BJ (cell line): ENCODE measurements at regions not wholly inside any gene's neighbourhood (a gene's known extent, or its start where the extent isn't known, plus 50 kb on each side); places are given as distances from the start of the nearest gene placed in this dataset.

ENCODE experiments used
- CTCF ChIA-PET: fragments of 350-600 bp; formaldehyde crosslinking; extraction: SDS; loops from one replicate; lab custom pipeline; 2021; ENCODE audit warnings: antibody characterized with exemption, inconsistent platforms; lab: Yijun Ruan, JAX
- POLR2A ChIA-PET: fragments of 300-600 bp; sonication (Branson Sonifier 250); formaldehyde crosslinking; extraction: SDS; loops from one replicate; lab custom pipeline; 2021; ENCODE audit warnings: antibody characterized with exemption; lab: Charles Lee
- DNase-seq: peaks from one replicate; pipeline ENCODE4 v3.0.0-alpha.2; 2011; ENCODE audit warnings: low read depth
- H3K27me3 ChIP-seq: 2 replicates; pipeline ENCODE4 v1.6.0; 2011; ENCODE audit warnings: low read length; ENCODE audit not compliant: control insufficient read depth, insufficient read depth
- H3K36me3 ChIP-seq: 2 replicates; pipeline ENCODE4 v1.5.1; 2011; ENCODE audit warnings: low read length; ENCODE audit not compliant: control insufficient read depth, insufficient read depth
- H3K4me3 ChIP-seq: 2 replicates; pipeline ENCODE4 v1.5.1; 2011; ENCODE audit warnings: low read depth, mild to moderate bottlenecking, control low read depth, low read length
- TF ChIP-seq, protein P1 (sequence below): IDR thresholded peaks from 2 replicates; pipeline ENCODE4 v1.5.1; 2011; ENCODE audit warnings: low read depth, mild to moderate bottlenecking, control low read depth, inconsistent platforms, low read length, moderate library complexity; ENCODE audit not compliant: insufficient read depth

- TF ChIP-seq, protein P1, sequence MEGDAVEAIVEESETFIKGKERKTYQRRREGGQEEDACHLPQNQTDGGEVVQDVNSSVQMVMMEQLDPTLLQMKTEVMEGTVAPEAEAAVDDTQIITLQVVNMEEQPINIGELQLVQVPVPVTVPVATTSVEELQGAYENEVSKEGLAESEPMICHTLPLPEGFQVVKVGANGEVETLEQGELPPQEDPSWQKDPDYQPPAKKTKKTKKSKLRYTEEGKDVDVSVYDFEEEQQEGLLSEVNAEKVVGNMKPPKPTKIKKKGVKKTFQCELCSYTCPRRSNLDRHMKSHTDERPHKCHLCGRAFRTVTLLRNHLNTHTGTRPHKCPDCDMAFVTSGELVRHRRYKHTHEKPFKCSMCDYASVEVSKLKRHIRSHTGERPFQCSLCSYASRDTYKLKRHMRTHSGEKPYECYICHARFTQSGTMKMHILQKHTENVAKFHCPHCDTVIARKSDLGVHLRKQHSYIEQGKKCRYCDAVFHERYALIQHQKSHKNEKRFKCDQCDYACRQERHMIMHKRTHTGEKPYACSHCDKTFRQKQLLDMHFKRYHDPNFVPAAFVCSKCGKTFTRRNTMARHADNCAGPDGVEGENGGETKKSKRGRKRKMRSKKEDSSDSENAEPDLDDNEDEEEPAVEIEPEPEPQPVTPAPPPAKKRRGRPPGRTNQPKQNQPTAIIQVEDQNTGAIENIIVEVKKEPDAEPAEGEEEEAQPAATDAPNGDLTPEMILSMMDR: no peak
- POLR2A ChIA-PET: no interaction called here
- H3K27me3 ChIP-seq: no peaks in the 10 kb centered on the region
- DNase-seq: no peak
- CTCF ChIA-PET: no interaction called here
- H3K36me3 ChIP-seq: no peaks in the 10 kb centered on the region
- H3K4me3 ChIP-seq: no peak overlapping the region
Observed at GRCh38 chr21:18899261-18899660, 495.7 kb upstream of the TMPRSS15 start.

DNA sequence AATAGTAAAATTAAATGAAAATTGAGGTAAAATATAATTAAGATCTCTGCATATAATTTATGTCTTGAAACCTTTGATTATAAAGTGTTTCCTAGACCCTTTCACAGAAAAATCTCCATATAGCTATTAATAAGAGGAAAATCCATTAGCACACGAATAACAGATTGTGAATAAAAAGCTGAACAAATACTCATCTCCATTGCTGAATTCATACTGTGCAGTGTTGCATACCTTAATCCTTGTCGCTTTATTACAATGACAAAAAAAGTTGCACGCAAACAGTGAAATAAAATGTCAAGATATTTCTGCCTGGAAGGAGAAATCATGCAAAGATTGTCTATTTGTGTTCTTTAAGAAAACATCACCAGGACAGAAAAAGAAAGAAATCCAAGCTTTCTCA lies 499.1 kb upstream of the TMPRSS15 start:
- Histone ChIP-seq H3K4me3 (no peak overlapping the region), H3K36me3 (no peaks in the 10 kb centered on the region), H3K27me3 (no peaks in the 10 kb centered on the region)
- TF ChIP-seq, protein P1: no peak
- no peak for DNase-seq
- ChIA-PET CTCF (no interaction called here), POLR2A (no interaction called here)

DNA sequence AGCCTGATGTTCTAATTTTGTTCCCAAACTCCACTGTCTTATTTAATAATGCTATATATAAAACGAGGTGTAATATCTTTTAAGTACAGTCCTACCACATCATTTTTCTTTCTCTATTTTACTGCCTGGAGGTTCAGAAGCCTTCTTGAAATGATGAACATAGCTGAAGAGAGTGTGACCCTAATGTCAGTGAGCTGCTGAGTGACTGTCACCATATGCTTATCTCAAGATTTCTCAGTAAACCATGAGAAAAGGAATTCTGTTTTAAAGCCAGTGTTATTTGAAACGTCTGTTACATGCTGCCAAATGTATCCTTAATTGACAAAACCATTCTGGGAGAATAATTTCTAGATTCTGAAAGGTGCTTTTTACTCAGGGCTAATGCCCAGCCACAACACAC lies 503.5 kb upstream of the TMPRSS15 start:
- TF ChIP-seq, protein P1: no peak
- Histone ChIP-seq H3K27me3 (no peaks in the 10 kb centered on the region), H3K36me3 (no peaks in the 10 kb centered on the region), H3K4me3 (no peak overlapping the region)
- CTCF ChIA-PET: no interaction called here
- no peak for DNase-seq
- POLR2A ChIA-PET: no interaction called here

DNA sequence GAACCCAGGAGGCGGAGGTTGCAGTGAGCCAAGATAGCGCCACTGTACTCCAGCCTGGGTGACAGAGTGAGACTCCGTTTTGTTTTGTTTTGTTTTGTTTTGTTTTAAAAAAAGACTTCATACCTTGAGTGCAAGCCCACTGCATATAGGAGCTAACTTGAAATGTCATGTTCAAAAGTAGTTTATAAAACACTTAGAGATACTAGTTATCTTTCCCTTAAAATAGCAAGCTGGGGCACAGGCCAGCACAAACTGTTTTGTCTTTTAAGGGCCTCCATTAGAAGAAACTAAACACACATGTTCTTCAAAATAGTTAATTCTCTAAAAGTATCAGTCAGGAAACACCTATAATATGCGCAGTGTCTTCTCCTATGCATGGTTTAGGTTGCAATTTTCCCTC lies 505.1 kb upstream of the TMPRSS15 start:
- CTCF ChIA-PET: no interaction called here
- H3K36me3 ChIP-seq: no peaks in the 10 kb centered on the region
- DNase-seq: no peak
- TF ChIP-seq, protein P1: no peak
- H3K4me3 ChIP-seq: no peak overlapping the region
- H3K27me3 ChIP-seq: no peaks in the 10 kb centered on the region
- POLR2A ChIA-PET: no interaction called here

- TF ChIP-seq, protein P1: no peak
- H3K36me3 ChIP-seq: no peaks in the 10 kb centered on the region
- no peak overlapping the region for H3K4me3 ChIP-seq
- CTCF ChIA-PET: no interaction called here
- H3K27me3 ChIP-seq: no peaks in the 10 kb centered on the region
- DNase-seq: no peak
- POLR2A ChIA-PET: no interaction called here
Observed at GRCh38 chr21:18913914-18914313, 510.3 kb upstream of the TMPRSS15 start.
